ENCODE measurements at regions not wholly inside any gene's neighbourhood (a gene's known extent, or its start where the extent isn't known, plus 50 kb on each side); places are given as distances from the start of the nearest gene placed in this dataset.

- DNase-seq: no peak
- no CpG with 5 or more reads among the region's 18 CpGs for WGBS (ENCODE audit: extremely low coverage, insufficient coverage, low lambda C conversion rate)
Measured at GRCh38 chr2:82985572-82986197, 1473.4 kb downstream of the SUCLG1 start.

GRCh38 chr2:82968358-82968757, 1490.7 kb downstream of the SUCLG1 start:
- Histone ChIP-seq H3K27ac (ENCODE audit: low read depth, low read length) (no peak overlapping the region), H2AK5ac (ENCODE audit: low read length) (no peak overlapping the region), H2BK5ac (ENCODE audit: low read length) (no peak overlapping the region), H3K4me3 (ENCODE audit: low read length) (no peak overlapping the region), H2BK15ac (replicated peaks; ENCODE audit: low read depth) (no peak overlapping the region), H4K8ac (ENCODE audit: low read depth, low read length) (no peak overlapping the region), H3K9ac (ENCODE audit: low read length) (no peak overlapping the region), H3K4ac (ENCODE audit: low read depth, low read length) (no peak overlapping the region), H3K4me2 (ENCODE audit: low read length) (no peak overlapping the region), H3K18ac (ENCODE audit: low read length) (no peak overlapping the region), H3K36me3 (ENCODE audit: control insufficient read depth, insufficient read depth, low read length) (no peaks in the 10 kb centered on the region), H3K27me3 (ENCODE audit: insufficient read depth, low read length, poor library complexity) (no peaks in the 10 kb centered on the region), H3K4me1 (ENCODE audit: control insufficient read depth, low read depth, low read length) (no peaks in the 10 kb centered on the region), H2BK120ac (ENCODE audit: low read depth, low read length) (no peak overlapping the region), H3K79me2 (ENCODE audit: control insufficient read depth, insufficient read depth, low read length) (no peaks in the 10 kb centered on the region), H3K79me1 (ENCODE audit: low read length) (no peaks in the 10 kb centered on the region), H3K23ac (ENCODE audit: low read length) (no peak overlapping the region), H3K56ac (ENCODE audit: low read length) (no peak overlapping the region), H4K5ac (ENCODE audit: low read length) (no peak overlapping the region)
- DNase-seq: no peak

More at GRCh38 chr2:82985572-82986197, 1473.4 kb downstream of the SUCLG1 start:
- Histone ChIP-seq H3K4me2 (ENCODE audit: low read length) (no peak overlapping the region), H4K5ac (ENCODE audit: low read length) (no peak overlapping the region), H2AK5ac (ENCODE audit: low read length) (no peak overlapping the region), H3K27me3 (ENCODE audit: insufficient read depth, low read length, poor library complexity) (no peaks in the 10 kb centered on the region), H4K8ac (ENCODE audit: low read depth, low read length) (no peak overlapping the region), H2BK15ac (replicated peaks; ENCODE audit: low read depth) (no peak overlapping the region), H3K36me3 (ENCODE audit: control insufficient read depth, insufficient read depth, low read length) (no peaks in the 10 kb centered on the region), H2BK5ac (ENCODE audit: low read length) (no peak overlapping the region), H3K4ac (ENCODE audit: low read depth, low read length) (no peak overlapping the region), H3K79me1 (ENCODE audit: low read length) (no peaks in the 10 kb centered on the region), H3K4me1 (ENCODE audit: control insufficient read depth, low read depth, low read length) (no peaks in the 10 kb centered on the region), H3K56ac (ENCODE audit: low read length) (no peak overlapping the region), H3K4me3 (ENCODE audit: low read length) (no peak overlapping the region), H3K18ac (ENCODE audit: low read length) (no peak overlapping the region), H3K9ac (ENCODE audit: low read length) (no peak overlapping the region), H3K27ac (ENCODE audit: low read depth, low read length) (no peak overlapping the region), H2BK120ac (ENCODE audit: low read depth, low read length) (no peak overlapping the region), H3K79me2 (ENCODE audit: control insufficient read depth, insufficient read depth, low read length) (no peaks in the 10 kb centered on the region), H3K23ac (ENCODE audit: low read length) (no peak overlapping the region)

DNA sequence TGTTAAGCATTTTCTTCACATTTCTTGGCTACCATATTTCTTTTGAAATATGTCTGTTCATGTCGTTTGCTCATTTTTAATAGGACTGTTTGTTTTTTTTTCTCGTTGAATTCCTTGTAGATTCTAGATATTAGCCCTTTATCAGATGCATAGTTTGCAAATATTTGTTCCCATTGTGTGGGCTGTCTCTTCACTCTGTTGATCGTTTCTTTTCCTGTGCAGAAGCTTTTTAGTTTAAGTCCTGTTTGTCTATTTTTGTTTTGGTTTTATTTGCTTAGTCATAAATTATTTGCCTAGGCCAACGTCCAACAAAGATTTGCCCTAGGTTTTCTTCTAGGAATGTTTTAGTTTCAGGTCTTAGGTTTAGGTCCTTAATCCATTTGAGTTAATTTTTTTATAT, 1494.7 kb downstream of the SUCLG1 start:
- no peak overlapping the region for H3K4me2 ChIP-seq (ENCODE audit: low read length)
- H2BK5ac ChIP-seq (ENCODE audit: low read length): no peak overlapping the region
- no peak overlapping the region for H3K9ac ChIP-seq (ENCODE audit: low read length)
- no peak overlapping the region for H2BK120ac ChIP-seq (ENCODE audit: low read depth, low read length)
- no peak overlapping the region for H3K4ac ChIP-seq (ENCODE audit: low read depth, low read length)
- no peaks in the 10 kb centered on the region for H3K79me2 ChIP-seq (ENCODE audit: control insufficient read depth, insufficient read depth, low read length)
- H3K56ac ChIP-seq (ENCODE audit: low read length): no peak overlapping the region
- no peak overlapping the region for H3K27ac ChIP-seq (ENCODE audit: low read depth, low read length)
- DNase-seq: no peak
- no peaks in the 10 kb centered on the region for H3K79me1 ChIP-seq (ENCODE audit: low read length)
- WGBS (ENCODE audit: extremely low coverage, insufficient coverage, low lambda C conversion rate): no CpG with 5 or more reads among the region's 4 CpGs
- H3K4me1 ChIP-seq (ENCODE audit: control insufficient read depth, low read depth, low read length): no peaks in the 10 kb centered on the region
- no peak overlapping the region for H3K4me3 ChIP-seq (ENCODE audit: low read length)
- H3K23ac ChIP-seq (ENCODE audit: low read length): no peak overlapping the region
- no peak overlapping the region for H4K8ac ChIP-seq (ENCODE audit: low read depth, low read length)
- no peak overlapping the region for H2AK5ac ChIP-seq (ENCODE audit: low read length)
- no peaks in the 10 kb centered on the region for H3K36me3 ChIP-seq (ENCODE audit: control insufficient read depth, insufficient read depth, low read length)
- no peak overlapping the region for H2BK15ac ChIP-seq (replicated peaks; ENCODE audit: low read depth)
- H3K27me3 ChIP-seq (ENCODE audit: insufficient read depth, low read length, poor library complexity): no peaks in the 10 kb centered on the region
- no peak overlapping the region for H4K5ac ChIP-seq (ENCODE audit: low read length)
- no peak overlapping the region for H3K18ac ChIP-seq (ENCODE audit: low read length)

- DNase-seq: no peak
- H3K4me2 ChIP-seq (ENCODE audit: low read length): no peak overlapping the region
- no CpG with 5 or more reads among the region's 5 CpGs for WGBS (ENCODE audit: extremely low coverage, insufficient coverage, low lambda C conversion rate)
Measured at GRCh38 chr2:82959727-82960126, 1499.4 kb downstream of the SUCLG1 start.

GRCh38 chr2:82954868-82955267, 1504.2 kb downstream of the SUCLG1 start:
- Histone ChIP-seq H3K79me1 (ENCODE audit: low read length) (no peaks in the 10 kb centered on the region), H4K5ac (ENCODE audit: low read length) (no peak overlapping the region), H3K23ac (ENCODE audit: low read length) (no peak overlapping the region), H2AK5ac (ENCODE audit: low read length) (no peak overlapping the region), H3K4me2 (ENCODE audit: low read length) (no peak overlapping the region), H3K4ac (ENCODE audit: low read depth, low read length) (no peak overlapping the region), H4K8ac (ENCODE audit: low read depth, low read length) (no peak overlapping the region), H3K4me3 (ENCODE audit: low read length) (no peak overlapping the region), H3K27ac (ENCODE audit: low read depth, low read length) (no peak overlapping the region), H3K18ac (ENCODE audit: low read length) (no peak overlapping the region), H2BK5ac (ENCODE audit: low read length) (no peak overlapping the region), H3K79me2 (ENCODE audit: control insufficient read depth, insufficient read depth, low read length) (no peaks in the 10 kb centered on the region), H2BK15ac (replicated peaks; ENCODE audit: low read depth) (no peak overlapping the region), H3K27me3 (ENCODE audit: insufficient read depth, low read length, poor library complexity) (no peaks in the 10 kb centered on the region), H3K9ac (ENCODE audit: low read length) (no peak overlapping the region), H2BK120ac (ENCODE audit: low read depth, low read length) (no peak overlapping the region), H3K56ac (ENCODE audit: low read length) (no peak overlapping the region), H3K36me3 (ENCODE audit: control insufficient read depth, insufficient read depth, low read length) (no peaks in the 10 kb centered on the region), H3K4me1 (ENCODE audit: control insufficient read depth, low read depth, low read length) (no peaks in the 10 kb centered on the region)
- DNase-seq: no peak
- WGBS (ENCODE audit: extremely low coverage, insufficient coverage, low lambda C conversion rate): no CpG with 5 or more reads among the region's 1 CpG

More at GRCh38 chr2:82959727-82960126, 1499.4 kb downstream of the SUCLG1 start:
- no peak overlapping the region for H3K23ac ChIP-seq (ENCODE audit: low read length)
- H3K79me2 ChIP-seq (ENCODE audit: control insufficient read depth, insufficient read depth, low read length): no peaks in the 10 kb centered on the region
- no peak overlapping the region for H3K18ac ChIP-seq (ENCODE audit: low read length)
- H3K27ac ChIP-seq (ENCODE audit: low read depth, low read length): no peak overlapping the region
- no peaks in the 10 kb centered on the region for H3K79me1 ChIP-seq (ENCODE audit: low read length)
- no peak overlapping the region for H2BK15ac ChIP-seq (replicated peaks; ENCODE audit: low read depth)
- H3K4me1 ChIP-seq (ENCODE audit: control insufficient read depth, low read depth, low read length): no peaks in the 10 kb centered on the region
- no peak overlapping the region for H3K4ac ChIP-seq (ENCODE audit: low read depth, low read length)
- no peak overlapping the region for H4K5ac ChIP-seq (ENCODE audit: low read length)
- H3K9ac ChIP-seq (ENCODE audit: low read length): no peak overlapping the region
- no peak overlapping the region for H2BK5ac ChIP-seq (ENCODE audit: low read length)
- H4K8ac ChIP-seq (ENCODE audit: low read depth, low read length): no peak overlapping the region
- H3K27me3 ChIP-seq (ENCODE audit: insufficient read depth, low read length, poor library complexity): no peaks in the 10 kb centered on the region
- no peak overlapping the region for H3K4me3 ChIP-seq (ENCODE audit: low read length)
- H3K56ac ChIP-seq (ENCODE audit: low read length): no peak overlapping the region
- H3K36me3 ChIP-seq (ENCODE audit: control insufficient read depth, insufficient read depth, low read length): no peaks in the 10 kb centered on the region
- no peak overlapping the region for H2AK5ac ChIP-seq (ENCODE audit: low read length)
- H2BK120ac ChIP-seq (ENCODE audit: low read depth, low read length): no peak overlapping the region

DNA sequence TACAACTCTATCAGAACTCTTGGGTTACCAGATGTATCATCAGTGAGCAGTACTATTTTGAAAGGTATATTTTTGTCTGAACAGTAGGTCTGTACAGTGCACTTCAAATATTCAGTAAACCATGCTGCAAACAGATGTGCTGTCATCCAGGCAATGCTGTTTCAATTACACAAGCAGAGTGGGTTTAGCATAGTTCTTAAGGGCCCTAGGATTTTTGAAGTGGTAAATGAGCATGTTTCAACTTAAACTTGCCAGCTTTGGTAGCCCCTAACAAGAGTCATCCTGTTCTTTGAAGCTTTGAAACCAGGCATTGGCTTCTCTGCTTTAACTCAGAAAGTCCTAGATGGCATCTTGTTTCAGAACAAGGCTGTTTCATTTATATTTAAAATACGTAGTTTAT, 1519.9 kb downstream of the SUCLG1 start:
- no peak for DNase-seq
- Histone ChIP-seq H3K56ac (ENCODE audit: low read length) (no peak overlapping the region), H3K79me1 (ENCODE audit: low read length) (no peaks in the 10 kb centered on the region), H4K5ac (ENCODE audit: low read length) (no peak overlapping the region), H4K8ac (ENCODE audit: low read depth, low read length) (no peak overlapping the region), H2BK5ac (ENCODE audit: low read length) (no peak overlapping the region), H3K18ac (ENCODE audit: low read length) (no peak overlapping the region), H3K79me2 (ENCODE audit: control insufficient read depth, insufficient read depth, low read length) (no peaks in the 10 kb centered on the region), H3K4me1 (ENCODE audit: control insufficient read depth, low read depth, low read length) (no peaks in the 10 kb centered on the region), H3K9ac (ENCODE audit: low read length) (no peak overlapping the region), H2AK5ac (ENCODE audit: low read length) (no peak overlapping the region), H3K36me3 (ENCODE audit: control insufficient read depth, insufficient read depth, low read length) (no peaks in the 10 kb centered on the region), H2BK120ac (ENCODE audit: low read depth, low read length) (no peak overlapping the region), H3K4me3 (ENCODE audit: low read length) (no peak overlapping the region), H3K27me3 (ENCODE audit: insufficient read depth, low read length, poor library complexity) (no peaks in the 10 kb centered on the region), H3K4ac (ENCODE audit: low read depth, low read length) (no peak overlapping the region), H3K23ac (ENCODE audit: low read length) (no peak overlapping the region), H2BK15ac (replicated peaks; ENCODE audit: low read depth) (no peak overlapping the region), H3K4me2 (ENCODE audit: low read length) (no peak overlapping the region), H3K27ac (ENCODE audit: low read depth, low read length) (no peak overlapping the region)
- WGBS (ENCODE audit: extremely low coverage, insufficient coverage, low lambda C conversion rate): no CpG with 5 or more reads among the region's 1 CpG

All from mesendoderm (in vitro differentiated cells).